Esophagus squamous epithelium (tissue), 4 donors: ENCODE measurements at regions not wholly inside any gene's neighbourhood (a gene's known extent, or its start where the extent isn't known, plus 50 kb on each side); places are given as distances from the start of the nearest gene placed in this dataset.

Experiments
- CTCF ChIP-seq, 6 experiments: fragments of 450-650 bp in 4 of 6; fragments of 200-600 bp in 2 of 6; sonication (generic) in 2 of 6; IDR thresholded peaks; one replicate each; pipeline ENCODE4 v1.5.1; 2016 to 2019; ENCODE audit warnings: antibody characterized with exemption in 6 of 6, mild to moderate bottlenecking in 4 of 6, moderate library complexity in 4 of 6
- POLR2A ChIP-seq, 4 donors: fragments of 450-650 bp; IDR thresholded peaks; one replicate each; pipeline ENCODE4 v1.6.1; 2017; ENCODE audit warnings: antibody characterized with exemption in 4 of 4, mild to moderate bottlenecking in 4 of 4, moderate library complexity in 3 of 4

- TF ChIP-seq POLR2A (IDR thresholded peaks at IDR 0.05) (no peak), CTCF (IDR thresholded peaks at IDR 0.05) (no peak)
Observed at GRCh38 chr2:126315828-126316227, 340.1 kb upstream of the GYPC start.
